Stomach (tissue), 8 donors: ENCODE measurements at regions not wholly inside any gene's neighbourhood (a gene's known extent, or its start where the extent isn't known, plus 50 kb on each side); places are given as distances from the start of the nearest gene placed in this dataset.
"Not testable (repeated sequence)": the region's sequence is repeated elsewhere in the genome, so short reads cannot be mapped to it uniquely, and the experiment has no call there.

ENCODE experiments used
- DNase-seq, 2 donors: peaks; one replicate each; pipeline versions ENCODE4 v3.0.0 to v3.0.0-alpha.2; 2013 to 2019
- H3K27ac ChIP-seq, 5 donors: fragments of 200-600 bp in 4 of 5; sonication (generic) in 4 of 5; one replicate each; pipeline ENCODE4 v1.5.1; 2013 to 2019; ENCODE audit warnings: mild to moderate bottlenecking in 1 of 5, moderate library complexity in 1 of 5
- H3K27me3 ChIP-seq, 3 donors: fragments of 200-600 bp; sonication (generic); one replicate each; pipeline ENCODE4 v1.5.1; 2017 to 2019; ENCODE audit warnings: mixed run types in 1 of 3
- H3K36me3 ChIP-seq, 4 donors: fragments of 200-600 bp; sonication (generic); 1 replicate in 3 of 4; 2 replicates in 1 of 4; pipeline ENCODE4 v1.5.1; 2016 to 2019
- H3K4me1 ChIP-seq, 4 donors: fragments of 200-600 bp; sonication (generic); one replicate each; pipeline ENCODE4 v1.5.1; 2016 to 2019
- H3K4me3 ChIP-seq, 4 donors: fragments of 200-600 bp; sonication (generic) in 3 of 4; one replicate each; pipeline ENCODE4 v1.5.1; 2016 to 2019; ENCODE audit warnings: mild to moderate bottlenecking in 1 of 4
- H3K9me3 ChIP-seq, 4 donors: fragments of 200-600 bp; sonication (generic); one replicate each; pipeline ENCODE4 v1.5.1; 2016 to 2019
- CTCF ChIP-seq, 7 experiments: fragments of 450-650 bp in 4 of 7; fragments of 200-600 bp in 3 of 7; sonication (generic) in 3 of 7; IDR thresholded peaks; one replicate each; pipeline ENCODE4 v1.5.1; 2016 to 2019; ENCODE audit warnings: antibody characterized with exemption in 7 of 7, control low read depth in 2 of 7, mild to moderate bottlenecking in 1 of 7
- EP300 ChIP-seq: sonication (generic); formaldehyde crosslinking; IDR thresholded peaks from one replicate; pipeline ENCODE4 v1.6.1; 2017; ENCODE audit warnings: antibody characterized with exemption
- POLR2A ChIP-seq, 4 donors: fragments of 450-650 bp; IDR thresholded peaks; one replicate each; pipeline ENCODE4 v1.6.1; 2016; ENCODE audit warnings: antibody characterized with exemption in 4 of 4, control low read depth in 2 of 4, mild to moderate bottlenecking in 1 of 4, moderate library complexity in 1 of 4
- POLR2AphosphoS5 ChIP-seq, 3 donors: sonication (generic); formaldehyde crosslinking; IDR thresholded peaks; one replicate each; pipeline ENCODE4 v1.6.1; 2016; ENCODE audit warnings: antibody characterized with exemption in 3 of 3
- WGBS, 5 donors: extraction: QIAGEN DNeasy Blood & Tissue Kit in 3 of 5; methylation state at CpG; one replicate each; pipeline versions ENCODE4 v1.1.5 to v1.1.7; 2013 to 2018; 5-methylcytosine and 5-hydroxymethylcytosine counted together
- intact Hi-C: fragments of 100-400 bp; cut with DNase I; formaldehyde crosslinking; loops from one replicate; pipeline ENCODE4 v1.15.1; 2023; ENCODE audit warnings: low total_unique reads
- donor health status: healthy with polysubstance abuse.
- donor health status: Bipolar disorder and iron deficiency.
- donor health status: healthy.

- no peaks in the 10 kb centered on the region for H3K9me3 ChIP-seq
- intact Hi-C loops: no loop called here
- TF ChIP-seq EP300 (no peak), POLR2A (IDR thresholded peaks at IDR 0.05) (no peak), CTCF (IDR thresholded peaks at IDR 0.05) (no peak), POLR2AphosphoS5 (IDR thresholded peaks at IDR 0.05) (no peak)
Observed at GRCh38 chr18:30682672-30683071, 359.9 kb downstream of the DSC3 start.

GRCh38 chr18:30679285-30679930 is 363.1 kb downstream of the DSC3 start:
- Histone ChIP-seq H3K27ac (no peak overlapping the region), H3K4me1 (no peaks in the 10 kb centered on the region), H3K4me3 (no peak overlapping the region), H3K9me3 (no peaks in the 10 kb centered on the region), H3K36me3 (no peaks in the 10 kb centered on the region), H3K27me3 (no peaks in the 10 kb centered on the region)
- no peak for DNase-seq
- TF ChIP-seq POLR2A (IDR thresholded peaks at IDR 0.05) (no peak), POLR2AphosphoS5 (IDR thresholded peaks at IDR 0.05) (no peak), EP300 (no peak), CTCF (IDR thresholded peaks at IDR 0.05) (no peak)
- intact Hi-C loops: no loop called here
- WGBS, 5 donors: 58 to 72% (median 66%) methylated on average over 5 of the region's 5 CpGs

More at GRCh38 chr18:30682672-30683071, 359.9 kb downstream of the DSC3 start:
- H3K4me3 ChIP-seq: no peak overlapping the region
- no peaks in the 10 kb centered on the region for H3K36me3 ChIP-seq
- peak overlapping the region in 1 of 5 donors; percentile 7 for H3K27ac ChIP-seq
- H3K4me1 ChIP-seq: no peaks in the 10 kb centered on the region
- no peaks in the 10 kb centered on the region for H3K27me3 ChIP-seq
- peak in 1 of 2 donors; percentile 35 for DNase-seq
- WGBS, 5 donors: 19 to 34% (median 25%) methylated on average over 1 of the region's 1 CpG

GRCh38 chr18:30677813-30678212 is 364.7 kb downstream of the DSC3 start:
- H3K27me3 ChIP-seq, H3K4me3 ChIP-seq, H3K27ac ChIP-seq, intact Hi-C loops, H3K36me3 ChIP-seq, H3K4me1 ChIP-seq, DNase-seq, H3K9me3 ChIP-seq: not testable (repeated sequence)
- WGBS, 5 donors: 79 to 87% (median 85%) methylated on average over 5 of the region's 5 CpGs

- peaks cover 0 to 7% (median 0%) of the 10 kb centered on the region in 4 donors for H3K4me1 ChIP-seq
- TF ChIP-seq EP300 (no peak), POLR2AphosphoS5 (IDR thresholded peaks at IDR 0.05) (no peak), POLR2A (IDR thresholded peaks at IDR 0.05) (no peak), CTCF (IDR thresholded peaks at IDR 0.05) (no peak)
- no peak overlapping the region for H3K4me3 ChIP-seq
- H3K27ac ChIP-seq: no peak overlapping the region
- intact Hi-C loops: no loop called here
- no peaks in the 10 kb centered on the region for H3K36me3 ChIP-seq
- H3K27me3 ChIP-seq: no peaks in the 10 kb centered on the region
- H3K9me3 ChIP-seq: no peaks in the 10 kb centered on the region
- DNase-seq: no peak
- 12 to 21% (median 15%) methylated on average over 4 of the region's 4 CpGs for WGBS, 5 donors
Observed at GRCh38 chr18:30676053-30676480, 366.5 kb downstream of the DSC3 start.

GRCh38 chr18:30675493-30675892 is 367.0 kb downstream of the DSC3 start:
- H3K4me3 ChIP-seq: no peak overlapping the region
- 58 to 74% (median 67%) methylated on average over 2 of the region's 2 CpGs for WGBS, 5 donors
- H3K27ac ChIP-seq: no peak overlapping the region
- intact Hi-C loops: no loop called here
- no peaks in the 10 kb centered on the region for H3K36me3 ChIP-seq
- no peak for DNase-seq
- no peaks in the 10 kb centered on the region for H3K27me3 ChIP-seq
- no peaks in the 10 kb centered on the region for H3K9me3 ChIP-seq
- TF ChIP-seq POLR2AphosphoS5 (IDR thresholded peaks at IDR 0.05) (no peak), EP300 (no peak), CTCF (IDR thresholded peaks at IDR 0.05) (no peak), POLR2A (IDR thresholded peaks at IDR 0.05) (no peak)
- H3K4me1 ChIP-seq: peaks cover 0 to 7% (median 0%) of the 10 kb centered on the region in 4 donors
